ENCODE measurements at regions not wholly inside any gene's neighbourhood (a gene's known extent, or its start where the extent isn't known, plus 50 kb on each side); places are given as distances from the start of the nearest gene placed in this dataset.

- no peak for TF ChIP-seq CTCF (IDR thresholded peaks at IDR 0.05; ENCODE audit: borderline replicate concordance, extremely low read depth, low read length, poor library complexity, severe bottlenecking)
- TF ChIP-seq EZH2 (IDR thresholded peaks at IDR 0.05; ENCODE audit: borderline replicate concordance, low read depth, low read length, severe bottlenecking) = no peak
These were observed 60.6 kb upstream of the VCX3B start for GRCh38 chrX:8403988-8404387.

All from DND-41 (cell line).